PC-3 (cell line): ENCODE measurements at regions not wholly inside any gene's neighbourhood (a gene's known extent, or its start where the extent isn't known, plus 50 kb on each side); places are given as distances from the start of the nearest gene placed in this dataset.
A peak's percentile ranks its signal among the peaks of the same experiment; 100 is the strongest.
"Not testable (repeated sequence)": the region's sequence is repeated elsewhere in the genome, so short reads cannot be mapped to it uniquely, and the experiment has no call there.

Experiments
- ATAC-seq: fragments of 200-7000 bp; cut with Tn5 transposase; 2 replicates; pipeline ENCODE4 v1.9.1; 2020; ENCODE audit warnings: mild to moderate bottlenecking, moderate library complexity
- BruUV-seq: library from RNA; stranded (reverse); fragments of 400-500 nt; replicated peaks from 2 replicates; lab custom pipeline; 2021; lab: Mats Ljungman, UMichigan
- CTCF ChIA-PET: fragments of 300-600 bp; sonication (Branson Sonifier 250); formaldehyde crosslinking; loops from one replicate; lab custom pipeline; 2022; ENCODE audit warnings: antibody characterized with exemption; lab: Charles Lee
- POLR2A ChIA-PET: fragments of 300-600 bp; sonication (Branson Sonifier 250); formaldehyde crosslinking; loops from one replicate; lab custom pipeline; 2022; ENCODE audit warnings: antibody characterized with exemption; ENCODE audit not compliant: unreplicated experiment; lab: Charles Lee
- DNase-seq: peaks from one replicate; pipeline ENCODE4 v3.0.0-alpha.2; 2015
- H2AFZ ChIP-seq: fragments of 300-600 bp; sonication (generic); 2 replicates; pipeline ENCODE4 v1.6.0; 2016; ENCODE audit warnings: antibody characterized with exemption, low read length
- H3F3A ChIP-seq: fragments of 300-600 bp; sonication (generic); one replicate; pipeline ENCODE4 v1.6.0; 2017; ENCODE audit warnings: antibody characterized with exemption, low read length, control low read depth, mild to moderate bottlenecking; ENCODE audit not compliant: unreplicated experiment
- H3K27ac ChIP-seq: fragments of 300-600 bp; sonication (generic); 2 replicates; pipeline ENCODE4 v1.5.1; 2016; ENCODE audit warnings: mild to moderate bottlenecking, low read length
- H3K27me3 ChIP-seq: fragments of 300-600 bp; sonication (generic); 2 replicates; pipeline ENCODE4 v1.6.1; 2016; ENCODE audit warnings: low read length, mixed read lengths
- H3K36me3 ChIP-seq: fragments of 300-600 bp; sonication (generic); 2 replicates; pipeline ENCODE4 v1.6.1; 2016; ENCODE audit warnings: low read depth, mixed run types, low read length, mixed read lengths
- H3K4me1 ChIP-seq: fragments of 300-600 bp; sonication (generic); 2 replicates; pipeline ENCODE4 v1.5.1; 2016; ENCODE audit warnings: low read length; ENCODE audit not compliant: insufficient read depth
- H3K4me2 ChIP-seq: fragments of 300-600 bp; sonication (generic); 2 replicates; pipeline ENCODE4 v1.6.0; 2016; ENCODE audit warnings: low read length
- H3K4me3 ChIP-seq: fragments of 300-600 bp; sonication (generic); 2 replicates; pipeline ENCODE4 v1.5.1; 2016; ENCODE audit warnings: mild to moderate bottlenecking, low read length, mixed read lengths
- H3K79me2 ChIP-seq: fragments of 300-600 bp; sonication (generic); 2 replicates; pipeline ENCODE4 v1.6.1; 2017; ENCODE audit warnings: low read length, mixed read lengths
- H3K9ac ChIP-seq: fragments of 300-600 bp; sonication (generic); 2 replicates; pipeline ENCODE4 v1.6.0; 2016; ENCODE audit warnings: mild to moderate bottlenecking, low read length
- H3K9me2 ChIP-seq: fragments of 300-600 bp; sonication (generic); replicated peaks from 2 replicates; pipeline ENCODE4 v1.6.1; 2016; ENCODE audit warnings: mixed run types, low read length, mixed read lengths
- H3K9me3 ChIP-seq: fragments of 300-600 bp; sonication (generic); 2 replicates; pipeline ENCODE4 v1.6.1; 2016; ENCODE audit warnings: low read length, mixed read lengths
- H4K20me1 ChIP-seq: fragments of 300-600 bp; sonication (generic); 2 replicates; pipeline ENCODE4 v1.6.1; 2016; ENCODE audit warnings: low read length, mixed read lengths
- EZH2 ChIP-seq: fragments of 300-600 bp; sonication (generic); IDR thresholded peaks from one replicate; pipeline ENCODE4 v1.6.1; 2017; ENCODE audit warnings: antibody characterized with exemption, mild to moderate bottlenecking, low read length; ENCODE audit not compliant: unreplicated experiment
- EZH2phosphoT487 ChIP-seq: fragments of 300-600 bp; sonication (generic); IDR thresholded peaks from 2 replicates; pipeline ENCODE4 v1.6.1; 2018; ENCODE audit warnings: mild to moderate bottlenecking, antibody characterized with exemption, low read length, borderline replicate concordance
- intact Hi-C: fragments of 100-400 bp; cut with micrococcal nuclease; formaldehyde crosslinking; loops from 2 replicates; pipeline ENCODE4 v1.9.0; 2023
- TF ChIP-seq, protein P1 (sequence below): fragments of 300-600 bp; sonication (generic); conservative IDR thresholded peaks from 2 replicates; pipeline ENCODE4 v1.5.1; 2017; ENCODE audit warnings: antibody characterized with exemption, low read depth, mild to moderate bottlenecking, low read length

- POLR2A ChIA-PET, result no interaction called here
- Histone ChIP-seq H3K9ac (no peak overlapping the region), H3K4me3 (no peak overlapping the region), H3F3A (no peaks in the 10 kb centered on the region), H3K4me2 (peak overlapping the region; percentile 57), H3K27me3 (no peaks in the 10 kb centered on the region), H3K36me3 (no peaks in the 10 kb centered on the region), H4K20me1 (no peaks in the 10 kb centered on the region), H3K4me1 (peaks cover 36% of the 10 kb centered on the region), H3K27ac (peak overlapping the region; percentile 61), H2AFZ (no peak overlapping the region), H3K9me3 (no peaks in the 10 kb centered on the region), H3K79me2 (no peaks in the 10 kb centered on the region), H3K9me2 (no peaks in the 10 kb centered on the region)
- intact Hi-C loops, result no loop called here
- CTCF ChIA-PET, result no interaction called here
- BruUV-seq, result no TSS peak
- ATAC-seq (peak; percentile 33; the same call in 1 of the 2 replicates), DNase-seq (peak; percentile 75)
- TF ChIP-seq, protein P1, sequence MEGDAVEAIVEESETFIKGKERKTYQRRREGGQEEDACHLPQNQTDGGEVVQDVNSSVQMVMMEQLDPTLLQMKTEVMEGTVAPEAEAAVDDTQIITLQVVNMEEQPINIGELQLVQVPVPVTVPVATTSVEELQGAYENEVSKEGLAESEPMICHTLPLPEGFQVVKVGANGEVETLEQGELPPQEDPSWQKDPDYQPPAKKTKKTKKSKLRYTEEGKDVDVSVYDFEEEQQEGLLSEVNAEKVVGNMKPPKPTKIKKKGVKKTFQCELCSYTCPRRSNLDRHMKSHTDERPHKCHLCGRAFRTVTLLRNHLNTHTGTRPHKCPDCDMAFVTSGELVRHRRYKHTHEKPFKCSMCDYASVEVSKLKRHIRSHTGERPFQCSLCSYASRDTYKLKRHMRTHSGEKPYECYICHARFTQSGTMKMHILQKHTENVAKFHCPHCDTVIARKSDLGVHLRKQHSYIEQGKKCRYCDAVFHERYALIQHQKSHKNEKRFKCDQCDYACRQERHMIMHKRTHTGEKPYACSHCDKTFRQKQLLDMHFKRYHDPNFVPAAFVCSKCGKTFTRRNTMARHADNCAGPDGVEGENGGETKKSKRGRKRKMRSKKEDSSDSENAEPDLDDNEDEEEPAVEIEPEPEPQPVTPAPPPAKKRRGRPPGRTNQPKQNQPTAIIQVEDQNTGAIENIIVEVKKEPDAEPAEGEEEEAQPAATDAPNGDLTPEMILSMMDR, result no peak
- TF ChIP-seq EZH2phosphoT487 (no peak), EZH2 (no peak)
These were observed 75.9 kb downstream of the BUB3 start for GRCh38 chr10:123229927-123230630.

GRCh38 chr10:123232879-123233278, 78.7 kb downstream of the BUB3 start:
- H4K20me1 ChIP-seq, DNase-seq, POLR2A ChIA-PET, H3K4me3 ChIP-seq, intact Hi-C loops, H3F3A ChIP-seq, H3K9me3 ChIP-seq, H2AFZ ChIP-seq, BruUV-seq, H3K9me2 ChIP-seq, H3K79me2 ChIP-seq, H3K27me3 ChIP-seq, H3K36me3 ChIP-seq, H3K27ac ChIP-seq, ATAC-seq, CTCF ChIA-PET, H3K4me2 ChIP-seq, H3K9ac ChIP-seq: not testable (repeated sequence)
- H3K4me1 ChIP-seq, result peaks cover 23% of the 10 kb centered on the region

GRCh38 chr10:123235014-123235413, 80.8 kb downstream of the BUB3 start:
- H3K9me3 ChIP-seq, DNase-seq, intact Hi-C loops, H3K9me2 ChIP-seq, ATAC-seq, H3K4me3 ChIP-seq, POLR2A ChIA-PET, H3K27ac ChIP-seq, H3K4me2 ChIP-seq, H3K9ac ChIP-seq, H3K27me3 ChIP-seq, H3F3A ChIP-seq, H4K20me1 ChIP-seq, CTCF ChIA-PET, H2AFZ ChIP-seq, BruUV-seq, H3K79me2 ChIP-seq, H3K36me3 ChIP-seq: not testable (repeated sequence)
- H3K4me1 ChIP-seq, result peaks cover 14% of the 10 kb centered on the region
